ENCODE measurements at regions not wholly inside any gene's neighbourhood (a gene's known extent, or its start where the extent isn't known, plus 50 kb on each side); places are given as distances from the start of the nearest gene placed in this dataset.
"Not testable (repeated sequence)": the region's sequence is repeated elsewhere in the genome, so short reads cannot be mapped to it uniquely, and the experiment has no call there.

DNA sequence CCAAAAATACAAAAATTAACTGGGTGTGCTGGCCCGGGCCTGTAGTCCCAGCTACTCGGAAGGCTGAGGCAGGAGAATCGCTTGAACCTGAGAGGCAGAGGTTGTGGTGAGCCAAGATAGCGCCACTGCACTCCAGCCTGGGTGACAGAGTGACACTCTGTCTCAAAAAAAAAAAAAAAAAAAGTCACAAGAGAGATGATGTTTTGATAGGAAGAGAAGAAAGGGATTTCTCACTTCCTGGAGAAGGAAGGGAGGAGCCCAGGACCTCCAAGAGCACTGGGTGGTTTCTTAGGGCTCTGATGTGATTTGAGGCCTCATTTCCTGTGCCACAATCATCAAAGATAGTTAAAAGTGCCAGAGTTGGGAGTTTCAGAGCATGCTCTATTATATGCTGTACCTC is 1048.3 kb downstream of the BCL11B start:
- not testable (repeated sequence) for DNase-seq

DNA sequence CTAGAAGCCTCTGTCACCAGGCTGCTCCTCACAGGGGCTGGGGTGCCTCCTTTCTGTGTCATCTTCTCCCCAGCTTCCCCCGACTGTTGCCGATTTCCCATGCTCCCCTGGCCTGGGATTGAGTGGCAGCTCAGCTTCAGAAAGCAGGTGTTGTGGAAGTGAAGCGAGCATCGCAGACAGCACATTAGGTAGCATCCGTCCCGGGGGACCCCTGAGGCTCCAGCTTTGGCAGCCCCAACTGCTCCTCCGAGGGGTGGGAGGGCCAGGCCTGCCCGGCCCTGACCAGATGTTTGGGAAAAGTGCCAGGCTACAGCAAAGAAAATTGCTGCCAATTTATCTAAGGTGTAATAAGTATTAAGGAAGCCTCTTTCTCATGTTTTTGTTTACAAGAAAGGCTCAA is 1045.6 kb downstream of the BCL11B start:
- DNase-seq: no peak

- no peak for DNase-seq
Measured at GRCh38 chr14:98227000-98227726, 1044.8 kb downstream of the BCL11B start.

- no peak for DNase-seq
Measured at GRCh38 chr14:98227727-98228111, 1044.3 kb downstream of the BCL11B start.

DNA sequence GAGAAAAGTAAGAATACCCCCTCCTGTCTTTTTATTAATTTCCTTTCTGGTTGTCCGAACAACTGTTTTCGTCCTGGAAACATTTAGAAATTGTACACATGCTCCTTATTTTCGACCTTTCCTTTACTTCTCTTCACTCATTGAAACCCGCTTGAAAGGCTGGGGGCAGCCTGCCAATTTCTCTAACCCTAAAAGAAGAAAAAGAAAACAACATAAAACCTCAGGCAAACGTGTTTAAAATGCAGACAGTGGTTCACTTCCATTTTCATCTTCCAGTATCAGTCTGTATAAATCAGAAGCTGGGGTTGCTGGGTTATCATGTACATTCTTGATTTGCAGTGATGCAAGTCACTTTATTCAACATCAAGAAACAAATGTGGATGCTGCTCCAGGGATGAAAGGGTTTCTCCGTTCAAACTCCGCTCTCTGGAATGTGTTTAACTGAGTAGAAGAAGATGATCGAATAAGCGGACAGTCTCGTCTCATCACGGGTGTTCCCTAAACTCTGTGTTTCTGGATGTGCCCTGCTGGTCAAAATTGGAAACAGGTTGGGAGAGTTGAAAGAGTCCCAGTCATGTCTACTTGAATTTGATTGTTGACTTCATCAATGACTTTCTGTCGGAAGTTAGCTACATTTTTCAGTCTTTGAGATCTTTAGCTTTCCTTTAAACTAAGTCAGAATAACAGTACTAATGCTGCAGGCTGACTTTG is 1042.2 kb downstream of the BCL11B start:
- DNase-seq: no peak

DNA sequence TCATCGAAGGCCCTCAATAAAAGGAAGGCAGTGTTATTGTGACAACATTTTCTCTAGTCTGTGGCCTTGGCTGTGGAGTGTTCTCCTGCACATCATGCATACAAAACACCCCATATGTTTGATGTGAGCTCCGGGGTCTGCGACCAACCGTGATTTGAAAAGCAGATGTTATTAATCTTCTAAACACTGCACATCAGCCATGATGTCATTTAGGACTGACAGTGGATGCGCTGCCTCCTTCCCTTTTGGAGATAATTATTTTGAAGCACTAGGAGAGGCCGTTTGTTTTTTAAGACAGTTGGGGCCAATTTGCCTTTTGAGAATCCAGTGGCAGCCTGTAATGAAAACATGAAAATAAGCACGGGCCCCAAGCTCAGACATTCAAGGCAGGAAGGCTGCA is 1041.6 kb downstream of the BCL11B start:
- DNase-seq: no peak

GRCh38 chr14:98231210-98231609 is 1040.8 kb downstream of the BCL11B start:
- DNase-seq: no peak

DNA sequence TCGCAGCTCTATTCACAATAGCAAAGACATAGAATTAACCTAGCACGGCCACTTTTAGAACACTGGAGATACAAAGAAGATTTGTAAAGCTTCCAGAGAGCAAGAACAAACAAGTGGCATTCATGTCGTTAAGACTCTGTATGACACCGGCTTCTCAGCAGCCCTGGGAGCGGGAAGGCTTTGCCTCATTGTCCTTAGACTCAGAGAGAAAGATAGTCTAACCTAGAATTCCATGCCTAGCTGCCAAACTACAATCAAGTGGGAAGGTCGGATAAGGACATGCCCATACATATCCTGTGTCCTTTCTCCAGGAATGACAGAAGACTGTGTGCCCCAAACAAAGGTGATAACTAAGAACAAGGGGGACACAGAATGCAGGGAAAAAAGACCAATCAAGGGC is 1038.3 kb downstream of the BCL11B start:
- DNase-seq: no peak

- DNase-seq: no peak
Measured at GRCh38 chr14:98234208-98234607, 1037.8 kb downstream of the BCL11B start.

DNA sequence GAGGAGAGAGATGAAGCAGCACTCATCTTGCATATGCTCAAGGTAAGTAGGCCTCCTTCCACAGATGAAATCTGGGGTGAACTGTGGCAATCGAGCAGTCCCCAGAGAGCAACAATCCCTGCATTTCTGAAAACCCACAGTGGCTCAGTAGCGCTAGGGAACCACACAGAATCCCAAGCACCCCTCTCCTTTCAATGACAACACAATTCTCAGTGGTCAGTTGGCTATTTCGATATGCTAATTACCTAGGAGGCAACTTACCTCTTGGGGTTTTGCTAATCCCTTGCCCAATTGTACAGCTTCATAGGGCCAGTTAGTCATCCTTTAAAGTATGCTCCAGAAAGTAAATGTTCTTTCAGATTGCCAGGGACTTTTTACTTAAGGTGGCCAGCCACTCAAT is 1035.7 kb downstream of the BCL11B start:
- no peak for DNase-seq

DNA sequence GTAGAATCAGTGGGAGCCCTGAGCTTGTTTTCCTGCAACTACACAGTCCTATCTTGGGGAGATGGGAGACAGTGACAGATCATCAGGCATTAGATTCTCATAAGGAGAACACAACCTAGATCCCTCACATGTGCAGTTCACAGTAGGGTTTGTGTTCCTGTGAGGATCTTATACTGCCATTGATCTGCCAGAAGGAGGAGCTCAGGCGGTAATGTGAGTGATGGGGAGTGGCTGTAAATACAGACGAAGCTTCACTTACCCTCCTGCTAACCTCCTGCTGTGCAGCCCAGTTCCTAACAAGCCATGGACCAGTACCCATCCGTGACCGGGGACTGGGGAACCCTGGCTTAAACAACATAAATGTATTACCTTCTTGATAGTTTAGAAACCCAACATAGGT is 1034.1 kb downstream of the BCL11B start:
- DNase-seq: no peak

DNA sequence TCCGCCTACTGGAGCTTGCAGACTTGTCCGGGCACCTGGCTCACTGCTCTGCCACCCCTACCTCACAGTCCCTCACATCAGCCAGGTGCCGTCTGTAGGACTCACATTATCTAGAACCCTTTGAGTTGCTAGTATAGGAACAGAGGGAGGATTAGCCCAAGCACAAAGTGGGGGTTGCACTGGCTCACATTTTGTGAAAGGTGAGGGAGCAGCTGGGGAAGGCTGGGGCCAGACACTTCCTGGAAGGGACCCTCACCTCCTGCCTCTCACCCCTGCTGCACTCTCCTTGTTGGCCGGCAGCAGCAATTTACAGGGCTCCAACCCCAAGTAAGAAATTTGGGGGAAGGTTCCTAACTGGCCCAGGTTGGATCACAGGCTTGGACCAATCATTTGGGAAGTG is 1031.6 kb downstream of the BCL11B start:
- DNase-seq: no peak

DNA sequence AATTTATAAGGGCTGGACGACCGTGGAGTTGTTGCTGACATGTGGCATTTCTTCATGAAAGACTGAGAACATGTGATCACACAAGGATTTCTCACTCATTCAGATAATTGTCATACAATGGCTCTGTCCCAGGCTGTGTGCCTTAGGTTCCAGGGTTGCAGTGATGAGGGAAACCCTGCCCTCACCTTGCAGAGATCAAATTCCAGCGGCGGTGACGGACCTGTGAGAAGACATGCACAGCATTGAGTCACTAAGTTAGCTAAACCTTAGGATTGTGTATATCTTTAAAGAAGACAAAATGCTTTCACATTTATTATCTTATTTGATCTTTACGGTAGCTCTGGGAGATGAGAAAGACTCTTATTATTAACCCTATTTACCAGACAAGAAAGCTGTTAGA is 1029.1 kb downstream of the BCL11B start:
- no peak for DNase-seq

DNA sequence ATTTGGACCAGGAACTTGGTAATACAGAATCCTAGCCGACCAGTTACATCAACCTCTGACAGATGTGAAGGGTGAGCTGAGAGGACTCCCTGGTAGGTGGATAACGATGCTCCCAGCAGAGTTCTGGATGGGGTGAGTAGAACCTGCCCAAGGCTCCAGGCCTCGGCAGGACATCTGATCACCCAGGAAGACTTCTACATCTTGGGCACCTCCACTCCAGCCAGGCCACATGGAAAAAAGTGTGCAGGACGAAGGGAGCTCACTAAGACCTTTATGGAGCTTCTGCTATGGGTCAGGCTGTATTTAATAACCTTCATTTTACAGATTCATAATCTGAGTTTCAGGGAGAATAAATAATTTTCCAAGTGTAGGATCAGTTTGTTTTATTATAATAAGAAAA is 1028.7 kb downstream of the BCL11B start:
- no peak for DNase-seq

- DNase-seq: no peak
Measured at GRCh38 chr14:98244162-98244948, 1027.6 kb downstream of the BCL11B start.

DNA sequence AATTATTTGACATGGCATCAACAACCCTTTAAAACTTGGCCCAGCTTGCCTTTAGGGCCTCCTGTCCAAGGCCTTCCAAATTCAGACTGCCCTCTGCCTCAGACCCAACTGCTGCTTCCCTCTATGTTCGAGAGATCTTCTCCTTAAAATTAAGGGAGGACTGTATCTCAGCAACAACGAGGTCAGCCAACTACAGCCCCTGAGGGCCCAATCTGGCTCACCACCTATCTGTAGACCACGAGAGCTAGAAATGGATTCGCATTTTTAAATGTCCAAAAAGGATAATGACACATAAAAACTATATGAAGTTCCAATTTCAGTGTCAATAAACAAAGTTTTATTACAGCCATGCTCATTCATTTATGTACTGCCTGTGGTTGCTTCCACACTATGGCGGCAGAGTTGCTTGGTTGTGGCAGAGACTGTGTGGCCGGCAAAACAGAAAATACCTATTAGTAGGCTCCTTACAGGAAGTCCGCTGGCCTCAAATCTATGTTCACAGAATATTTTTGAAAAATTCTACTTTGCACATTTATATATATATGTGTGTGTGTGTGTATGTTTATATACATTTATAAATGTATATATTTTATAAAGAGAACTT is 1026.9 kb downstream of the BCL11B start:
- no peak for DNase-seq

GRCh38 chr14:98249057-98249456 is 1022.9 kb downstream of the BCL11B start:
- DNase-seq: no peak

- DNase-seq: no peak
Measured at GRCh38 chr14:98249476-98249875, 1022.5 kb downstream of the BCL11B start.

GRCh38 chr14:98252820-98253219 is 1019.2 kb downstream of the BCL11B start:
- DNase-seq: no peak

- no peak for DNase-seq
Measured at GRCh38 chr14:98259881-98260280, 1012.1 kb downstream of the BCL11B start.

GRCh38 chr14:98262566-98262965 is 1009.4 kb downstream of the BCL11B start:
- no peak for DNase-seq

DNA sequence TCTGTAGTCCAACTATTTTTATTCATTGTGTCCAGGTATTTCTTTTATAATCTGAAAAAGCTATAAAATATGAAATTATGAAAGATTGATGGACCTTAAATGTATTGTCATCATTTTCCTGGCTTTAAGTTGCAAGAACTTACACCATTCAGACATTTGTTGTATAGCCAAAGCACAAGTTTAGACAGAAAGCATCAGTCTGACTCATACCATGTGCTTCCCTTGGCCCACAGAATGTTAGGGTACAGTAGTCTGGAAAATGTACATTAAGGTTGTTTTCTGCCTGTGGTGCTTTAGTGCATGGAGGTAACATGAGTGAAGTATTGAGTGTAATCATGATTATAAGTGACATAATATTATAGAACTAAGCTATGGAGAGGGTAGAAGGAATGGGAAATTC is 1002.5 kb downstream of the BCL11B start:
- no peak for DNase-seq

- DNase-seq: no peak
Measured at GRCh38 chr14:98270201-98270600, 1001.8 kb downstream of the BCL11B start.

DNA sequence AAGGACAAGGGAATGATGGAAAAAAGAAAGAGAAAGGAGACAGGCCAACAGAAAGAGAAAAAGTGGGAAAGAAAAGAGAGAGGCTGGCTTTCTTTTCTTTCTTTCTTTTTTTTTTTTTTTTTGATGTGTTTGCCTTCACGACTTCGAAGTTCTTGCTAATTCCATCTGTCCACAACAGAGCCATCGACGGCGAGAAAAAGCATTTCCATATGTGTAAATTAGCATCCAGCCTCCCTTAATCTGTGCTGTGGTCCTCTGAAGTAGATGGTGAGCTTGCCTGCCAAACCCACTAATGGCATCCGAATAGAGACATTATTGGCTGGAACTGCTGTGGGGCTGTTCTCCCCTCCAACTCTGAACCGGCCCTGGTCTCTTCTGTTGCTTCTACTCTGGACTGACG is 997.4 kb downstream of the BCL11B start:
- DNase-seq: no peak
